Choroid plexus epithelial cell (primary cell): ENCODE measurements at regions not wholly inside any gene's neighbourhood (a gene's known extent, or its start where the extent isn't known, plus 50 kb on each side); places are given as distances from the start of the nearest gene placed in this dataset.
A peak's percentile ranks its signal among the peaks of the same experiment; 100 is the strongest.

ENCODE experiments used
- DNase-seq: peaks from one replicate; pipeline ENCODE4 v3.0.0-alpha.2; 2010; ENCODE audit warnings: low read depth
- H3K4me3 ChIP-seq: 2 replicates; pipeline ENCODE4 v1.5.1; 2011; ENCODE audit warnings: low read depth, mild to moderate bottlenecking, control low read depth, low read length, moderate library complexity
- TF ChIP-seq, protein P1 (sequence below): conservative IDR thresholded peaks from 2 replicates; pipeline ENCODE4 v1.5.1; 2011; ENCODE audit warnings: low read depth, mild to moderate bottlenecking, control low read depth, inconsistent platforms, low read length, moderate library complexity

DNA sequence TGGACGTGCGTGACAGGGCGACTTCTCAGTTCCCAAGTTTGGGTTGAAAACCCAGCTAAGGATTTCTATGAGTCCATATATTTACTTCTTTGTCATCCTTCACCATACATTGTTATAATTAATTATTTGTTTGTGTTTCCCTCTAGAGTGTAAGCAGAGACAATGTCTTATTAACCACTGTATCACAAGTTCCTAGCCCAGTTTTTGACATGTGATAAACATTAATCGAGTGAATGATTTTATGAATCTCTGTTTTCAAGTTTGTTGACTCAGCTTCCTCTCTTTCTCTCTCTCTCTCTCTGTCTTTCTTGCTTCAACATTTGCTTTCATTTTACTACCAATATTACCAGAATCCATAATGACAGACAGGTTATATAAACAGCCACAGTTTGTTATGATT lies 1259.6 kb upstream of the TENM4 start:
- H3K4me3 ChIP-seq: no peak overlapping the region
- TF ChIP-seq, protein P1, sequence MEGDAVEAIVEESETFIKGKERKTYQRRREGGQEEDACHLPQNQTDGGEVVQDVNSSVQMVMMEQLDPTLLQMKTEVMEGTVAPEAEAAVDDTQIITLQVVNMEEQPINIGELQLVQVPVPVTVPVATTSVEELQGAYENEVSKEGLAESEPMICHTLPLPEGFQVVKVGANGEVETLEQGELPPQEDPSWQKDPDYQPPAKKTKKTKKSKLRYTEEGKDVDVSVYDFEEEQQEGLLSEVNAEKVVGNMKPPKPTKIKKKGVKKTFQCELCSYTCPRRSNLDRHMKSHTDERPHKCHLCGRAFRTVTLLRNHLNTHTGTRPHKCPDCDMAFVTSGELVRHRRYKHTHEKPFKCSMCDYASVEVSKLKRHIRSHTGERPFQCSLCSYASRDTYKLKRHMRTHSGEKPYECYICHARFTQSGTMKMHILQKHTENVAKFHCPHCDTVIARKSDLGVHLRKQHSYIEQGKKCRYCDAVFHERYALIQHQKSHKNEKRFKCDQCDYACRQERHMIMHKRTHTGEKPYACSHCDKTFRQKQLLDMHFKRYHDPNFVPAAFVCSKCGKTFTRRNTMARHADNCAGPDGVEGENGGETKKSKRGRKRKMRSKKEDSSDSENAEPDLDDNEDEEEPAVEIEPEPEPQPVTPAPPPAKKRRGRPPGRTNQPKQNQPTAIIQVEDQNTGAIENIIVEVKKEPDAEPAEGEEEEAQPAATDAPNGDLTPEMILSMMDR: no peak
- DNase-seq: no peak

DNA sequence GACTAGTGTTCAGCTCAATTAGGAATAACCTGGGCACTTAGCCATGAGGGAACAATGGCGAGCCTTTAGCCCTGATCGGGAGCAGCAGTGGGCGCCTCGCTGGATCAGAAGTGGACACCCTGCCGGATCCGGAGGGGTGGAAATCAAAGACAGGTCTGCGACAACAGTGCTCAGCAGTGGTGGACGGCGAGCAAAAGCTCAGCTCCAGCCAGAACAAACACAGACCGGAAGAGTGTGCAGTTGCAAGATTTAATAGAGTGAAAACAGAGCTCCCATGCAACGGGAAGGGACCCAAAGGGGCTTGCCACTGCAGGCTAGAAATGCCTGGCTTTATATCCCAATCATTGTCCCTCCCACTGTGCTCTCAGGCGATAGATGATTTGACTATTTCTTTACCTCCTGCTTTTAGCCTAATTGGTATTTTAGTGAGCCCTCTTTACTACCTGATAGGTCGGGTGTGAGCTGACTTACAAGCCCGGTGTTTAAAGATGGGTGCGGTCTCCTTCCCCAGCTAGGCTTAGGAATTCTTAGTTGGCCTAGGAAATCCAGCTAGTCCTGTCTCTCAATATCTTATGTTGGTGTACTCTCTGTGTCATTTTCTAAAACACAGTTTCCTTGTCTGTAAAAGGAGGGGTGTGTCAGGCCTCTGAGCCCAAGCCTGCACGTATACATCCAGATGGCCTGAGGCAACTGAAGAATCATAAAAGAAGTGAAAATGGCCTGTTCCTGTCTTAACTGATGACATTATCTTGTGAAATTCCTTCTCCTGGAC lies 1258.8 kb upstream of the TENM4 start:
- peak overlapping the region; percentile 36 for H3K4me3 ChIP-seq
- DNase-seq: peak; percentile 14

DNA sequence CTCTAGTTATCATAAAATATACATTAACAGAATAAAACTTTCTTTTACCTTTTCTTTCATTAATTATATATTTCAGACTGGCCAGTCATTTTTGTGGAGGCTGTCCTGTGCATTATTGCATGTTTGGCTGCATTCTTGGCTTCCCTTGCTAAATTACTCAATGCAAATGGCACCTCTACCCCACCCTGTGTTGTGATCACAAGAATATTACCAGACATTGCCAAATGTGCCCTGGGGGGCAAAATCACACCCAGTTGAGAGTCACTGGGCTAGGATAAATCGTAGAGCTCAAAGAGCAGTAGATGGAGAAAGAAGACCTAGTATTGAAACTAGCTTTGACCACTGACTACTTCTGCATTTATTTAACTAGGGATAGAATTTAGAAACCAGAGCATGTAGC lies 1257.8 kb upstream of the TENM4 start:
- no peak for DNase-seq
- TF ChIP-seq, protein P1: no peak
- no peak overlapping the region for H3K4me3 ChIP-seq

DNA sequence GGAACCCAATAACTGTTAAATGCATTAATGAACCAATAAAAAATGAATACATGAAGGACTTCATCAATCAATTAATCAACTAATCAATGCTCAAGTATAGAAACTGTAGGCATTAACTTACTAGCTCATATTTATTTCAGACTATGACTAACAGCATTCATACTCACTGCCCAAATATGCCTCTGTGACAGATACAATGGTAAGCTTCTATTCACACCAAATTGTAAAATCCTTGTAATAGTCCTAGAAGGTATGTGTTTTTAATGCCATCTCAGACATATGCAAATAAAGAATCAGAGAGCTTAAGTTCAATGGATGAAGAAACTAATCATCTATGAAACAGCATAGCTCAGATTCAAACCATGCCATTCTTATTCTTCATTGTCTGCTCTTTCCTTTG lies 1253.6 kb upstream of the TENM4 start:
- TF ChIP-seq, protein P1: no peak
- H3K4me3 ChIP-seq: no peak overlapping the region
- DNase-seq: no peak

DNA sequence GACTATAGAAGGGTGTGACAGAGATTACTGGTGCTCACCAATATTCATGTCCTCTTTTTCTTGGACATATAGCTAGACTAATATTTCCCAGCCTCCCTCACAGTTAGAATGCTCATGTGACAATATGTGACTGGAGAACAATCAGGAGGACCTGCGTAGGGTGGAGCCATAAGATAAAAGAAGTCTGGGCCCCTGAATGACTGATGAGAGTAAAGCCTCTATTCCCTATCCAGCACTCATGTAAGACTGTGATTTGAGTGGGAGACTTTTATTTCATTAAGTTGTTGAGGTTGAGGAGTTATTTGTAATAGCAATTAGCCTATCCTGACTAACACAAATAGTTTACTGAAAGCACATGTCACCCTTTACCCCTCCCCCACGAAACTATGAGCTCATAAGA lies 1247.1 kb upstream of the TENM4 start:
- no peak for DNase-seq
- no peak overlapping the region for H3K4me3 ChIP-seq
- TF ChIP-seq, protein P1: no peak

DNA sequence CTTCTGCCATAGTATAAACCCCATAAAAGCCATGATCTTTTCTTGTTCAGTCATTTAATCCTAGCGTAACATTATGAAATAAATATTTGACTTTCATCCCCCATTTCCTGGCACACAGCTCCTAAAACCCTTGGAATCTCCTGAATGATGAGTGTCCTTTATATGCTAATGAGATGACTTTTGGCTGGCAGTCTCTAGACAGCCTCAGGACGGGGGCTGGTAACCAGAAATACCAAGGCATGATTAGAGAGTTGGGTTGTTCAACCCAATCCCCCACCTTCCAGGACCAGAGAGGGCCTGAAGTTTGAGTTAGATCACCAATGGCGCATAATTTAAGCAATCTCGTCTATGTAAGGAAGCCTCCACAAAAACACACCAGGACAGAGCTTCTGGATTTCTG lies 1246.1 kb upstream of the TENM4 start:
- H3K4me3 ChIP-seq: no peak overlapping the region
- DNase-seq: no peak
- TF ChIP-seq, protein P1: no peak

DNA sequence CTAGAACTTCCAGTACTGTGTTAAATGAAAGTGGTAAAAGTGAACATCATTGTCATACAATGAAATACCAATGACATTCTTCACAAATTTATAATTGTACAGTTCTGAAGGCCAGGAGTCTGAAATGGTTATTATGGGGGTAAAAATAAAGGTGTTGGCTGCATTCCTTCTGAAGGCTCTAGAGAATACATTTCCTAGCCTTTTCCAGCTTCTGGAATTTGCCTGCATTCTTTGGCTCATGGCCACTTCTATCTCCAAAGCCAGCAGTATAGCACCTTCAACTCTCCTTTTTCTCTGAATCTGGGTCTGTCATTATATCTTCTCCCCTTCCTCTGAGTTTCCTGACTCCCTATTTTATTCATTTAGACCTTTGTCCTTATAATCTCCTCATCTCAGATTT lies 1232.7 kb upstream of the TENM4 start:
- no peak for DNase-seq
- TF ChIP-seq, protein P1: no peak
- no peak overlapping the region for H3K4me3 ChIP-seq

DNA sequence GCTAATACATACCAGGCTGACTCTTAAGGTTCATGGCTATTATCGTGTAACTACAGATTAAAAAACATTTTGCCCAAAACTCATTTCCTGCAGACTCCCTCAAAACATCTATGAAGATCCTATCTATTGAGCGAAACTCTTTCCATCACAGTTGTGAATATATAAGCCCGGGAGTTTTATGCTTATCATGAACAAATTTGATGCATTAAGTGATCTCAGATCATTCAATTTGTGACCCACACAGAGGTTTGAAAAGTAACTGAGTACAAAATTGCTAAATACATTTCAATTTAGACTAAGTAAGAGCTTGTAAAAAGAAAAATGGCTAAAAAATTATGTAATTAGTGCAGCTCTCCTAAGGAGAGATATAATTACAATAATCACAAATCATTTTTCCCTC lies 1228.8 kb upstream of the TENM4 start:
- no peak for DNase-seq
- H3K4me3 ChIP-seq: no peak overlapping the region
- TF ChIP-seq, protein P1: no peak
